ENCODE measurements at regions not wholly inside any gene's neighbourhood (a gene's known extent, or its start where the extent isn't known, plus 50 kb on each side); places are given as distances from the start of the nearest gene placed in this dataset.

GRCh38 chr1:104378414-104378813 lies 628.7 kb downstream of the AMY1C start:
- Histone ChIP-seq H3K4me2 (ENCODE audit: low read depth, low read length) (no peak overlapping the region), H3K27ac (ENCODE audit: extremely low read length, insufficient read depth, low read length) (no peak overlapping the region), H4K20me1 (ENCODE audit: insufficient read depth, low read length) (no peaks in the 10 kb centered on the region), H3K27me3 (ENCODE audit: control insufficient read depth in 1 of 2, insufficient read depth in 2 of 2, low read length in 2 of 2) (no peaks in the 10 kb centered on the region), H3K9ac (ENCODE audit: insufficient read depth, low read depth, low read length) (no peak overlapping the region), H2AFZ (ENCODE audit: low read length) (no peak overlapping the region), H3K9me3 (ENCODE audit: low read length) (peaks cover 21% of the 10 kb centered on the region; the same call in 1 of the 2 replicates), H3K4me1 (ENCODE audit: insufficient read depth, low read length) (no peaks in the 10 kb centered on the region), H3K4me3 (replicated peaks in 1 of 3; ENCODE audit: insufficient read depth in 1 of 3, low read depth in 2 of 3, low read length in 3 of 3) (no peak overlapping the region), H3K36me3 (replicated peaks in 1 of 2; ENCODE audit: control insufficient read depth in 1 of 2, insufficient read depth in 2 of 2, low read length in 2 of 2) (no peaks in the 10 kb centered on the region), H3K79me2 (ENCODE audit: insufficient read depth, low read length) (no peaks in the 10 kb centered on the region)
- no TSS peak for BruUV-seq (replicated peaks)
- intact Hi-C loops (cut with micrococcal nuclease; ENCODE audit: unreplicated experiment) (no loop called here), in situ Hi-C loops (cut with HindIII; ENCODE audit: extremely low pct_ligation_motif_present, low pct_unique_long_range_greater_than_20kb) (no loop called here)
- no peak for DNase-seq (ENCODE audit: low spot score)
- CTCF ChIA-PET (ENCODE audit: low intra/inter-chr PET ratio, low total read pairs), result no interaction called here
- FAIRE-seq, result no peak
- ATAC-seq, result no peak
- POLR2A ChIA-PET, result no interaction called here
- TF ChIP-seq ZNF230 (CRISPR knock-in tag; IDR thresholded peaks at IDR 0.05), result no peak
- no peak for TF ChIP-seq ZNF766 (CRISPR knock-in tag; IDR thresholded peaks at IDR 0.05; ENCODE audit: borderline replicate concordance)
- no peak for TF ChIP-seq GPN1 (CRISPR knock-in tag; IDR thresholded peaks at IDR 0.05; ENCODE audit: borderline replicate concordance)
- TF ChIP-seq ZNF280B (CRISPR knock-in tag; IDR thresholded peaks at IDR 0.05; ENCODE audit: borderline replicate concordance), result no peak
- no peak for TF ChIP-seq ZMYM4 (CRISPR knock-in tag; IDR thresholded peaks at IDR 0.05)
- no peak for TF ChIP-seq ZNF775 (CRISPR knock-in tag; IDR thresholded peaks at IDR 0.05; ENCODE audit: borderline replicate concordance)
- TF ChIP-seq ZNF383 (CRISPR knock-in tag; IDR thresholded peaks at IDR 0.05; ENCODE audit: borderline replicate concordance), result no peak
- no peak for TF ChIP-seq YEATS4 (CRISPR knock-in tag; IDR thresholded peaks at IDR 0.05; ENCODE audit: borderline replicate concordance)
- TF ChIP-seq ZKSCAN8 (CRISPR knock-in tag; IDR thresholded peaks at IDR 0.05; ENCODE audit: borderline replicate concordance), result no peak
- TF ChIP-seq ZNF879 (CRISPR knock-in tag; IDR thresholded peaks at IDR 0.05), result no peak
- TF ChIP-seq ZBTB44 (CRISPR knock-in tag; IDR thresholded peaks at IDR 0.05), result no peak
- TF ChIP-seq ZNF792 (CRISPR knock-in tag; IDR thresholded peaks at IDR 0.05), result no peak
- TF ChIP-seq BRD4 (CRISPR knock-in tag; IDR thresholded peaks at IDR 0.05), result no peak
- no peak for TF ChIP-seq PLSCR1 (CRISPR knock-in tag; IDR thresholded peaks at IDR 0.05; ENCODE audit: borderline replicate concordance)
- no peak for TF ChIP-seq ZBTB39 (CRISPR knock-in tag; IDR thresholded peaks at IDR 0.05)
- TF ChIP-seq ZNF570 (CRISPR knock-in tag; IDR thresholded peaks at IDR 0.05; ENCODE audit: borderline replicate concordance), result no peak
- TF ChIP-seq KLF12 (CRISPR knock-in tag; IDR thresholded peaks at IDR 0.05; ENCODE audit: borderline replicate concordance), result no peak
- no peak for TF ChIP-seq HOXA5 (CRISPR knock-in tag; IDR thresholded peaks at IDR 0.05)
- TF ChIP-seq SNAPC5 (CRISPR knock-in tag; IDR thresholded peaks at IDR 0.05; ENCODE audit: borderline replicate concordance), result no peak
- TF ChIP-seq TBP (CRISPR knock-in tag; IDR thresholded peaks at IDR 0.05), result no peak
- 6% methylated on average over 1 of the region's 1 CpG for whole genome bisulfite sequencing (ENCODE audit: low lambda C conversion rate)
